ENCODE measurements at regions not wholly inside any gene's neighbourhood (a gene's known extent, or its start where the extent isn't known, plus 50 kb on each side); places are given as distances from the start of the nearest gene placed in this dataset.

GRCh38 chr6:168219804-168220203 is 99.8 kb downstream of the DACT2 start:
- FAIRE-seq (peak; percentile 6), ATAC-seq (no peak), DNase-seq (ENCODE audit: extremely low read depth in 1 of 4, low spot score in 3 of 4) (no peak)
- no TSS peak for BruUV-seq (replicated peaks)
- TF ChIP-seq NR2C1 (IDR thresholded peaks at IDR 0.05) (no peak), NR2C1 (tag; IDR thresholded peaks at IDR 0.05) (no peak), TRIM28 (IDR thresholded peaks at IDR 0.05) (no peak), CBX5 (IDR thresholded peaks at IDR 0.05; ENCODE audit: borderline replicate concordance, low read depth) (no peak), GATAD2A (IDR thresholded peaks at IDR 0.05) (no peak), CEBPB (tag; IDR thresholded peaks at IDR 0.05) (no peak), ZBED1 (IDR thresholded peaks at IDR 0.05) (no peak), ATF4 (CRISPR knock-in tag; IDR thresholded peaks at IDR 0.05) (no peak), ARID1B (IDR thresholded peaks at IDR 0.05) (no peak), MCM7 (IDR thresholded peaks at IDR 0.05) (no peak)
- H3K4me1 ChIP-seq (replicated peaks in 1 of 2; ENCODE audit: control insufficient read depth in 2 of 2, insufficient read depth in 2 of 2, low read length in 2 of 2), result no peaks in the 10 kb centered on the region
- WGBS (ENCODE audit: insufficient coverage, low coverage, missing lambda C conversion rate), result 1% methylated on average over 10 of the region's 10 CpGs
- in situ Hi-C loops (cut with MboI) (no loop called here), intact Hi-C loops (cut with micrococcal nuclease) (no loop called here)
- no peak overlapping the region for H3K9ac ChIP-seq (ENCODE audit: insufficient read depth in 1 of 2, low read depth in 2 of 2, low read length in 2 of 2)
- no peak overlapping the region for H3K27ac ChIP-seq (ENCODE audit: extremely low read depth, low read depth, low read length)
- no peaks in the 10 kb centered on the region for H3K36me3 ChIP-seq (ENCODE audit: control insufficient read depth, insufficient read depth, low read length)
- H2AFZ ChIP-seq (ENCODE audit: low read depth, low read length), result no peak overlapping the region
- H3K27me3 ChIP-seq (ENCODE audit: control insufficient read depth in 2 of 2, insufficient read depth in 2 of 2, low read length in 2 of 2), result peaks cover 51 to 75% of the 10 kb centered on the region in 2 experiments
- POLR2A ChIA-PET, result interaction anchor here (0.6 kb wide), 2 partner anchors 96 to 387 kb away, joined by 3 read pairs; no protein-coding TSS in a partner anchor
- H3K79me2 ChIP-seq (ENCODE audit: control insufficient read depth, insufficient read depth, low read length), result no peaks in the 10 kb centered on the region
- CTCF ChIA-PET (ENCODE audit: low intra/inter-chr PET ratio), result no interaction called here
- H3K4me2 ChIP-seq (ENCODE audit: insufficient read depth, low read length), result no peak overlapping the region
- H3K9me1 ChIP-seq (ENCODE audit: control insufficient read depth, insufficient read depth, low read length), result no peaks in the 10 kb centered on the region
- peaks cover 7% of the 10 kb centered on the region; the same call in 1 of the 2 replicates for H4K20me1 ChIP-seq (replicated peaks; ENCODE audit: control insufficient read depth, insufficient read depth, low read length)
- no peak overlapping the region for H3K4me3 ChIP-seq
- no peaks in the 10 kb centered on the region for H3K9me3 ChIP-seq (replicated peaks; ENCODE audit: control insufficient read depth, insufficient read depth, low read depth, low read length)
